ENCODE measurements at regions not wholly inside any gene's neighbourhood (a gene's known extent, or its start where the extent isn't known, plus 50 kb on each side); places are given as distances from the start of the nearest gene placed in this dataset.

GRCh38 chr15:53401503-53401902, 358.0 kb downstream of the WDR72 start:
- no peak for ATAC-seq
- intact Hi-C loops (cut with micrococcal nuclease) = no loop called here
- TF ChIP-seq POLR2AphosphoS5 (IDR thresholded peaks at IDR 0.05; ENCODE audit: low read depth, low read length) = no peak
- no peak for TF ChIP-seq ZBTB33 (IDR thresholded peaks at IDR 0.05; ENCODE audit: extremely low read depth, insufficient replicate concordance, low read length)
- TF ChIP-seq ZFX (IDR thresholded peaks at IDR 0.05) = no peak
- no peak for TF ChIP-seq MAX (IDR thresholded peaks at IDR 0.05)
- no peak for TF ChIP-seq RAD21 (IDR thresholded peaks at IDR 0.05; ENCODE audit: low read depth)
- TF ChIP-seq ELF1 (IDR thresholded peaks at IDR 0.05; ENCODE audit: borderline replicate concordance, low read depth) = no peak
- TF ChIP-seq TCF7L2 (IDR thresholded peaks at IDR 0.05; ENCODE audit: borderline replicate concordance, extremely low read depth, insufficient read depth, insufficient read length) = no peak
- TF ChIP-seq CBX3 (IDR thresholded peaks at IDR 0.05; ENCODE audit: low read depth) = no peak
- TF ChIP-seq CTCF (IDR thresholded peaks at IDR 0.05 in 2 of 3, conservative IDR thresholded peaks at IDR 0.05 in 1 of 3; ENCODE audit: borderline replicate concordance in 1 of 3, insufficient read depth in 1 of 3, low read depth in 2 of 3, low read length in 2 of 3) = no peak
- TF ChIP-seq ATF3 (IDR thresholded peaks at IDR 0.05) = no peak
- TF ChIP-seq SP1 (IDR thresholded peaks at IDR 0.05; ENCODE audit: low read depth) = no peak
- no peak for TF ChIP-seq CEBPB (IDR thresholded peaks at IDR 0.05; ENCODE audit: low read depth)
- TF ChIP-seq FOSL1 (IDR thresholded peaks at IDR 0.05; ENCODE audit: low read depth) = no peak
- TF ChIP-seq EZH2phosphoT487 (IDR thresholded peaks at IDR 0.05; ENCODE audit: borderline replicate concordance) = no peak
- Histone ChIP-seq H3K4me2 (ENCODE audit: low read length) (no peak overlapping the region), H3K36me3 (ENCODE audit: control insufficient read depth in 1 of 2, insufficient read depth in 2 of 2, low read length in 2 of 2) (no peaks in the 10 kb centered on the region), H3K4me1 (ENCODE audit: control insufficient read depth in 1 of 2, insufficient read depth in 2 of 2, low read length in 2 of 2) (no peaks in the 10 kb centered on the region), H2AFZ (ENCODE audit: low read depth, low read length, poor library complexity, severe bottlenecking) (no peak overlapping the region), H3K27ac (ENCODE audit: low read depth, low read length) (no peak overlapping the region), H3K9me2 (ENCODE audit: insufficient read depth) (no peaks in the 10 kb centered on the region), H3K79me2 (ENCODE audit: insufficient read depth, low read length) (no peaks in the 10 kb centered on the region), H4K20me1 (ENCODE audit: insufficient read depth) (no peaks in the 10 kb centered on the region), H3K4me3 (replicated peaks in 1 of 2; ENCODE audit: low read depth in 1 of 2, low read length in 2 of 2) (no peak overlapping the region), H3K27me3 (ENCODE audit: insufficient read depth, low read length) (0 out of 2 replicates have a peak, but pooled peaks cover 3% of the 10 kb centered on the region), H3K9ac (ENCODE audit: low read length) (no peak overlapping the region), H3K9me3 (ENCODE audit: control insufficient read depth in 1 of 2, insufficient read depth in 1 of 2, low read depth in 1 of 2, low read length in 2 of 2) (no peaks in the 10 kb centered on the region)
- no peak for DNase-seq (ENCODE audit: low read depth, low spot score)
- CTCF ChIA-PET = no interaction called here
- RAD21 ChIA-PET (ENCODE audit: low non-redundant PET in 1 of 2, low total read pairs in 2 of 2, uncharacterized antibody in 2 of 2, unreplicated experiment in 2 of 2) = no interaction called here
- POLR2A ChIA-PET = no interaction called here
- no TSS peak for BruUV-seq (replicated peaks)
